ENCODE measurements at regions not wholly inside any gene's neighbourhood (a gene's known extent, or its start where the extent isn't known, plus 50 kb on each side); places are given as distances from the start of the nearest gene placed in this dataset.

DNA sequence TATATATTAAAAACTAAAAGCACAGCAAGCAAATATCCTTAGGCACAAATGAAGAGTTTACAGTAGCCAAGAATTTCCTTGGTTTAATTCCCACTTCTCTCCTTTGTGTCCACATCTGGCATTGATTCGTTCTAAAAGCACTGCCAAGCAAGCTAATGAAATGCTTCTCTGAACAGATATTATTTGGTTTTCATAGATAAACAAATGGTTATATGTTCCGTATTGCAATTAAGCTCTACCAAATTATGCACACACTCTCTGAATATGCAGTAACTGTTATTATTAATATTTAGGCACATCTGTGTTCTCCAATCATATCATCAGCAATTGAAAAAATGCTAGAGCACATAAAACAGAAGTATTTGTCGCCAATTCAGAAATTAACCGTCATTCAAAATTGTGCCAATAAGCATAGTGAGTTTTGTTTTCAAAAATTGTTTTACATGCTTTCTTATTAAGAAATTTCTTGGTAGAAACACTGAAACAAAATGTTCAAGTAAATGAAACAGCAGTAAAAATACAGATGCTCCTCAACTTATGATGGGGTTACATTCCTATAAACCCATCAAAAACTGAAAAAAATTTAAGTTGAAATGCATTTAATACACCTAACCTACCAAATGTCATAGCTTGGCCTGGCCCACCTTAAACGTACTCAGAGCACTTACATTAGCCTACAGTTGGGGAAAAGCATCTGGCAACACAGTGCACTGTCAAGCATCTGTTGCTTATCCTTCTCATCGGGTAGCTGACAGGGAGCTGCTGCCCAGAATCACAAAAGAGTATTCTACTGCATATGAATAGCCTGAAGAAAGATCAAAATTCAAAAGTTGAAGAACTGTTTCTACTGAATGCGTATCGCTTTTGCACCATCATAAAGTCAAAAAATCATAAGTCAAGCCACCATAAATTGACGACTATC lies 2134.7 kb downstream of the PCDH9 start:
- H3K27me3 Mint-ChIP-seq: no peaks in the 10 kb centered on the region
- H3K9me3 ChIP-seq (ENCODE audit: control insufficient read depth, low read length, poor library complexity, severe bottlenecking): no peaks in the 10 kb centered on the region
- no peak overlapping the region for H3K27ac Mint-ChIP-seq

DNA sequence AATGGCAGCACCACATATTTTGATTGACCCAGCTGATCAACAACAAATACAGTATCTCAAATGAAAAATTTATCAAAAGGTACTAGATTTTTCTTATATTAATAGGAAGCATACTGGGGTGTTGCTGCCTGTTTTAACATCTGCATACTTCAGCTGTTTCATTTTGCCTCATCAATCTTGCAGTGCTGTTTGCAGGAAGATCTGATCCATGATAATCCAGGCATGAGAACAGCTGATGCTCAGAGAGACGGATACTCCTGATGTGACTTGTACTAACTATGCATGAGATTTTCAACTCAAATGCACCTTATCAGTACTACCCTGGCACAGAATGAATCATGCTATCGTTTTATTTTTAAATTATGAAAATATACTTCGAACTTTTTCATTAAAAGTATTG lies 2136.8 kb downstream of the PCDH9 start:
- no peak overlapping the region for H3K27ac Mint-ChIP-seq
- no peak overlapping the region for H3K4me3 Mint-ChIP-seq
- no peak for ATAC-seq
- no peaks in the 10 kb centered on the region for H3K27me3 Mint-ChIP-seq
- H3K4me1 Mint-ChIP-seq: no peaks in the 10 kb centered on the region
- H3K9me3 ChIP-seq (ENCODE audit: control insufficient read depth, low read length, poor library complexity, severe bottlenecking): no peaks in the 10 kb centered on the region
- no peaks in the 10 kb centered on the region for H3K36me3 Mint-ChIP-seq (ENCODE audit: low read depth)
- DNase-seq: no peak

More for the DNA sequence above, 2134.7 kb downstream of the PCDH9 start:
- ATAC-seq (no peak), DNase-seq (no peak)
- no peak overlapping the region for H3K4me3 Mint-ChIP-seq
- H3K36me3 Mint-ChIP-seq (ENCODE audit: low read depth): no peaks in the 10 kb centered on the region
- no peaks in the 10 kb centered on the region for H3K4me1 Mint-ChIP-seq

DNA sequence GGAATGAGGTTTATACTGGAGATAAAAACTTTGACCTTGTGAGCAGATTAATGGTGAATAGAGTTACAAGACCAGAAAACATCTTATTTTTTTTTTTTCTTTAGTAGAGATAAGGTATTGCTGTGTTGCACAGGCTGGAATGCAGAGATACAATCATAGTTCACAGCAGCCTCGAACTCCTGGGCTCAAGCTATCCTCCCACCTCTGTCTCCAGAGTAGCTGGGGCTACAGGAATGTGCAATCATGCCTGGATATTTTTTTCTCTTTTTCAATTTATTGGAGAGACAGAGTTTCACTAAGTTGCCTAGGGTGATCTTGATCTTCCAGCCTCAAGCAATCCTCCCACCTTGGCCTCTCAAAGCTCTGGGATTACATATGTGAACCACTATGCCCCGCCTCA lies 2139.1 kb downstream of the PCDH9 start:
- DNase-seq (no peak), ATAC-seq (no peak)
- Mint-ChIP-seq H3K36me3 (ENCODE audit: low read depth) (no peaks in the 10 kb centered on the region), H3K27ac (no peak overlapping the region), H3K27me3 (no peaks in the 10 kb centered on the region), H3K4me3 (no peak overlapping the region), H3K4me1 (no peaks in the 10 kb centered on the region)
- no peaks in the 10 kb centered on the region for H3K9me3 ChIP-seq (ENCODE audit: control insufficient read depth, low read length, poor library complexity, severe bottlenecking)

DNA sequence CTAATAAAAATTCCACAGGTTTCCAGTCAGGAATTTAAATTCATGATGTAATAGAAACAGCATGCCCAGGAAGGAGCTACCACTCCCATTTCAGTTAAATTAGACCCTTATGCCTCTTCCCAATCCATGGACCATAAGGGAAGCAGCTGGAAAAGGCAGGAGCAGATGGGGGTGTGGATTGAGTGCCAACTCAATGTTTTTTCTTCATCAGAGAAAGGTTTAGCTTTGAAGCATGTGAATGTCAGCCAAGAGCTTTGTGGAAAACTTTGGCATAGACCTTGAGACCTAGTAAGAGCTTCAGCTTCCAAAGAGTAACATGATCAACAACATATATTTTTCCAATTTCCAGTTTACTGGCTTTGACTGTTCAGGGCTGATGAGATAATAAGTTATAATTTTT lies 2139.9 kb downstream of the PCDH9 start:
- DNase-seq: no peak
- ATAC-seq: no peak
- H3K27ac Mint-ChIP-seq: no peak overlapping the region
- H3K27me3 Mint-ChIP-seq: no peaks in the 10 kb centered on the region
- no peaks in the 10 kb centered on the region for H3K9me3 ChIP-seq (ENCODE audit: control insufficient read depth, low read length, poor library complexity, severe bottlenecking)
- no peaks in the 10 kb centered on the region for H3K4me1 Mint-ChIP-seq
- no peaks in the 10 kb centered on the region for H3K36me3 Mint-ChIP-seq (ENCODE audit: low read depth)
- no peak overlapping the region for H3K4me3 Mint-ChIP-seq

DNA sequence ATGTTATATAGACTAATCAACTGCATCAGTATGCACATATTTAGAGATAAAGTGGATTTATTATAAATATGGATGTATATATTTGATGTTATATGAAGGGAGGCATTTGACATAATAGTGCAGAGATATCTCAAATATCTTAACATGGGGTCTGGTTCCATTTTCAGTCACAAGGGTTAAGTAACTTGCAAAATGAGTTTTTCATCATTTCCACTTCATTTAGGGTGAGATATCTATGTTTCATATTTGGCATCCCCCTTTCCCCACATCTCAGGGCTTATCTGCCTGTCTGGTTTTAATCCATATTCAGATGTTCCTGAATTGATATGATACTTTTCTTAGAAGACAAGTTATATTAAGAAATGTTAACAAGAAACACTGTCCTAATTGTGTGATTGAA lies 2141.2 kb downstream of the PCDH9 start:
- Mint-ChIP-seq H3K27ac (no peak overlapping the region), H3K4me1 (no peaks in the 10 kb centered on the region), H3K27me3 (no peaks in the 10 kb centered on the region), H3K36me3 (ENCODE audit: low read depth) (no peaks in the 10 kb centered on the region), H3K4me3 (no peak overlapping the region)
- ATAC-seq (no peak), DNase-seq (no peak)
- H3K9me3 ChIP-seq (ENCODE audit: control insufficient read depth, low read length, poor library complexity, severe bottlenecking): no peaks in the 10 kb centered on the region

DNA sequence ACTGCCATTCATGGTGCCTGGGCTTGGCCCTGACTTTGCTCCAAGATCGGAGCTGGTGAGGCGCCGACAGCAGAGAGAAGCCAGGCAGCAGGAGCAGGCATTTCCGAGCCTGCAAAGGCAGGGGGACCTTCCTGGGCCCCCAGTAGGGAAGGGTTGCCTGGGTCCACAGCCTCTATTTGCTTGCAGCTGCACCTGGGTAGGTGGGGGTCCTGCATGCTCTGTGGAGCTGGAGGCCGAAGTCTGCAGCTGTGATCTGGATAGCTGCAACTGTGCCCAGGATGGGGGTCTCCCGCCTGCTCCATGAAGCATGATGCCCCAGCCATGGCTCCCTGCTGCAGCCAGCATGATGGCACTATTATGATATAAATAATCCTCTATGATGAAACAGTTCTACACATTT lies 2144.2 kb downstream of the PCDH9 start:
- Mint-ChIP-seq H3K36me3 (ENCODE audit: low read depth) (no peaks in the 10 kb centered on the region), H3K4me3 (no peak overlapping the region), H3K27me3 (no peaks in the 10 kb centered on the region), H3K4me1 (no peaks in the 10 kb centered on the region), H3K27ac (no peak overlapping the region)
- H3K9me3 ChIP-seq (ENCODE audit: control insufficient read depth, low read length, poor library complexity, severe bottlenecking): no peaks in the 10 kb centered on the region
- no peak for ATAC-seq
- DNase-seq: no peak

DNA sequence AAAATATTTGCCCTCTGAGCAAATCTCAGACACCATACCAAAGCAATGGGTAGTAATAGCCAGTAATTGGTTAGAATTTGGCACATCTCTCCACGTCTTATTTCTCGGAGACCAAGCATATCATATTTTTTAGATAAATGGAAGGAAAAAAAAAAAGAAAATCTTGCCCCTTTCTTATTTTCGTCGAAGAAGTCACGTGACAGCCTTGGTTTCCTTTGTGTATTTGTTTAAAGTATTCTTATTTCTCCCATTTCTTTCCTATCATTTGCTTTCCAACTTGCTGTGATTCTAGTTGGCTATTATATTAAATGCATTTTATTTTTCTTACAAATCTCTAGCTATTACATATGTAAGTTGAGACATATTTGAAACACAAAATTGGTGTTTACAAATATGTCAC lies 2155.9 kb downstream of the PCDH9 start:
- H3K9me3 ChIP-seq (ENCODE audit: control insufficient read depth, low read length, poor library complexity, severe bottlenecking): peaks cover 4% of the 10 kb centered on the region
- Mint-ChIP-seq H3K4me1 (no peaks in the 10 kb centered on the region), H3K27ac (no peak overlapping the region), H3K4me3 (no peak overlapping the region), H3K36me3 (ENCODE audit: low read depth) (no peaks in the 10 kb centered on the region), H3K27me3 (no peaks in the 10 kb centered on the region)
- no peak for DNase-seq
- no peak for ATAC-seq

DNA sequence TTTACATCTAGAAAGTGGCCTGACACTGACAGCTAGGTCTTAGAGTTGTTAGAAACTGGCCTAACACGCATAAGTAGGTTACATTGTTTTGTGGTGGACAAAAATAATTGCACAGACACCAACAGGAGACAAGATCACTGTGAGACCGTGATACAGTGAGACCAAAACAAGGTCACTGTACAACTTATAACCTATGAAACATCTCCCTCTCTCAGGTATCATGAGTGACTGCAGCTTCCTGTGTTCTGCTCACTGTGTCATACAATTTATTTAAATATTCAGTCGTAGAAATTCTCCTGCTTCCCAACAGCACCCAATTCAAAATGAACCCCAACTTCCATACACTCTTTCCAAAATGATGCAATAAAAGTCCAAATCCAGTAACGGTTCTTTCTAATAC lies 2165.2 kb downstream of the PCDH9 start:
- no peak overlapping the region for H3K27ac Mint-ChIP-seq
- no peak for DNase-seq
- no peaks in the 10 kb centered on the region for H3K4me1 Mint-ChIP-seq
- no peak for ATAC-seq
- no peaks in the 10 kb centered on the region for H3K36me3 Mint-ChIP-seq (ENCODE audit: low read depth)
- no peaks in the 10 kb centered on the region for H3K9me3 ChIP-seq (ENCODE audit: control insufficient read depth, low read length, poor library complexity, severe bottlenecking)
- H3K27me3 Mint-ChIP-seq: no peaks in the 10 kb centered on the region
- H3K4me3 Mint-ChIP-seq: no peak overlapping the region

DNA sequence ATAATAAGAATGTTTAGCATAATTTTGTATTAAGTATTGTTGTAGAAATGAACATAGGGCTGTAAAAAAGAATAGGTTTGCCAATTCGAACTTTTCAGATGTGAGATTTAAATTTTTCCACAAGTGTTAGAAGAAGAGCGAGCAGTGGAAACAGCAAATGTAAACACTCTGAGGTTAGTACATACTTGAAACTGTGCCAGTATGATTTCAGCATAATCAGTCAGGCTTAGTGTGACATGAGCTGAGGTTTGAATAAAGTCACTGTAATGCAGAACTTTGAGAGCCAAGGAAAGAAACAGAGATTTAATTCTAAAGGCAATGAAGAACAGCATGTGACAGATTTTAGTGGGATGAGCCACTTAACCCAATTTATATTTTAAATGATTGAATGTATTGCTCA lies 2166.4 kb downstream of the PCDH9 start:
- DNase-seq (no peak), ATAC-seq (no peak)
- H3K9me3 ChIP-seq (ENCODE audit: control insufficient read depth, low read length, poor library complexity, severe bottlenecking): no peaks in the 10 kb centered on the region
- H3K36me3 Mint-ChIP-seq (ENCODE audit: low read depth): no peaks in the 10 kb centered on the region
- no peak overlapping the region for H3K27ac Mint-ChIP-seq
- no peak overlapping the region for H3K4me3 Mint-ChIP-seq
- no peaks in the 10 kb centered on the region for H3K4me1 Mint-ChIP-seq
- H3K27me3 Mint-ChIP-seq: no peaks in the 10 kb centered on the region

DNA sequence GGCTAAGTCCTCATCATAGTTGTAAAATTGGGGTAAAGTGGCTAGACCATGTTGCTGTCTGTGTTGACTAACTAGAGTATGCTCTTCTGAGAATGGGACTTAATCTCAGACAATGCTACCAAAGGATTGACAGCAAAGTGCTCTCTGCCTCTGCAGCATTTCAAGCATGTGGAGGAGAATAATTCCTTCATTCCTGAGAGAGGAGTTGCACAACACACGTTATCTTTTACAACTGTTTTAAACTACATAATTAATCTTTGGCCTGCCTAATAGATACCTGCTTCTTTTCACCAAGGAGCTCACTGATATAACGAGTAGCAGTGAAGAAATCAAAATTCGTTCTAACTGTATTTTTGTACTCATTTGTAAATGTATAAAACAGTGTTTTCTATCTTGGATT lies 2172.2 kb downstream of the PCDH9 start:
- H3K9me3 ChIP-seq (ENCODE audit: control insufficient read depth, low read length, poor library complexity, severe bottlenecking): no peaks in the 10 kb centered on the region
- H3K36me3 Mint-ChIP-seq (ENCODE audit: low read depth): no peaks in the 10 kb centered on the region

DNA sequence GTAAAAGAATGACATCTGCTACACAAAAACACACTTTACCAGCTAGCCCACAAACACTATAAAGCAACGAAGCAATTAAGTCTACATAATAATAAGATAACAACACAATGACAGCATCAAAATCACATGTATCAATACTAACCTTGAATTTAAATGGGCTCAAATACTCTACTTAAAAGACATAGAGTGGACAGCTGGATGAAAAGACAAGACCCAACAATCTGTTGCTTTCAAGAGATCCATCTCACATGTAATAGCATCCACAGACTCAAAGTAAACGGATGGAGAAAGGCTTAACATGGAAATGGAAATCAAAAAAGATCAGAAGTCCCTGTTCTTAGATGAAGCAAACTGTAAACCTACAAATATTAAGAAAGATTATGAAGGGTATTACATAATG lies 2175.9 kb downstream of the PCDH9 start:
- Mint-ChIP-seq H3K4me3 (no peak overlapping the region), H3K36me3 (ENCODE audit: low read depth) (no peaks in the 10 kb centered on the region), H3K4me1 (no peaks in the 10 kb centered on the region), H3K27ac (no peak overlapping the region), H3K27me3 (no peaks in the 10 kb centered on the region)
- DNase-seq (no peak), ATAC-seq (no peak)
- H3K9me3 ChIP-seq (ENCODE audit: control insufficient read depth, low read length, poor library complexity, severe bottlenecking): no peaks in the 10 kb centered on the region

More for the DNA sequence above, 2172.2 kb downstream of the PCDH9 start:
- no peak for DNase-seq
- H3K4me1 Mint-ChIP-seq: no peaks in the 10 kb centered on the region
- ATAC-seq: no peak
- no peak overlapping the region for H3K4me3 Mint-ChIP-seq
- no peaks in the 10 kb centered on the region for H3K27me3 Mint-ChIP-seq
- no peak overlapping the region for H3K27ac Mint-ChIP-seq

DNA sequence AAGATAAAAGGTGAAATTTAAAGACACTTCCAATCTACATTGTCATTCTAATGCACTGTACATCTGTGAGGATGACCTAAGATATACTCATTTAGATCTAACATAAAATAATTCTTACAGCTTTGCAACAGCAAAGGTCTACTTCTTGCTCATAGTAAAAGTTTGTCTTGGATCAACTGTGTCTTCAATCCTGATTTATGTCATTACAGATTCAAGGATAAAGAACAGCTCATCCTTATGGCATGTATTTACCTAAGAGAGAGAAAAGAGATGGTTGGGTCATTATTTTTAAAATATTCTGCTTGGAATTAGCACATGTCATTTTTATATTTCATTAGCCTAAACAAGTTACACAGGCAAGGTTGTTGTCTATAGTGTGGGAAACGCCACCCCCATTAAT lies 2193.1 kb downstream of the PCDH9 start:
- Mint-ChIP-seq H3K27ac (no peak overlapping the region), H3K27me3 (no peaks in the 10 kb centered on the region), H3K36me3 (ENCODE audit: low read depth) (no peaks in the 10 kb centered on the region), H3K4me1 (no peaks in the 10 kb centered on the region), H3K4me3 (no peak overlapping the region)
- DNase-seq (no peak), ATAC-seq (no peak)
- no peaks in the 10 kb centered on the region for H3K9me3 ChIP-seq (ENCODE audit: control insufficient read depth, low read length, poor library complexity, severe bottlenecking)

DNA sequence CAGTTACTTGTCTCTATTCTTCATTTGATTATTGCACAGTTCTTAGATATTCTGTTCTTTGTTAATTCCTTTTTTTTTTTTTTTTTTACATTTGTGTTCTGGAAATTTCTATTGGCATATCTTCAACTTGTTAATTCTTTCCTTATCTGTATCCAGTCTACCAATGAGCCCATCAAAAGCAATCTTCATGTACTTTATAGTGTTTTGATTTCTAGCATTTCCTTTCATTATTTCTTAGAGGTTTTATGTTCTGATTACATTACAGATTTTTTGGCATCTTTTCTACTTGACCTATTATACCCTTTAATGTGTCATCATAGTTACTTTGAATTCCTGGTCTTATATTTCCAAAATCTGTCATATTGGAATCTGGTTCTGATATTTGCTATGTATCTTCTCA lies 2194.8 kb downstream of the PCDH9 start:
- no peaks in the 10 kb centered on the region for H3K27me3 Mint-ChIP-seq
- DNase-seq (no peak), ATAC-seq (no peak)
- H3K4me1 Mint-ChIP-seq: no peaks in the 10 kb centered on the region
- no peak overlapping the region for H3K27ac Mint-ChIP-seq
- H3K4me3 Mint-ChIP-seq: no peak overlapping the region
- H3K36me3 Mint-ChIP-seq (ENCODE audit: low read depth): no peaks in the 10 kb centered on the region
- H3K9me3 ChIP-seq (ENCODE audit: control insufficient read depth, low read length, poor library complexity, severe bottlenecking): no peaks in the 10 kb centered on the region

DNA sequence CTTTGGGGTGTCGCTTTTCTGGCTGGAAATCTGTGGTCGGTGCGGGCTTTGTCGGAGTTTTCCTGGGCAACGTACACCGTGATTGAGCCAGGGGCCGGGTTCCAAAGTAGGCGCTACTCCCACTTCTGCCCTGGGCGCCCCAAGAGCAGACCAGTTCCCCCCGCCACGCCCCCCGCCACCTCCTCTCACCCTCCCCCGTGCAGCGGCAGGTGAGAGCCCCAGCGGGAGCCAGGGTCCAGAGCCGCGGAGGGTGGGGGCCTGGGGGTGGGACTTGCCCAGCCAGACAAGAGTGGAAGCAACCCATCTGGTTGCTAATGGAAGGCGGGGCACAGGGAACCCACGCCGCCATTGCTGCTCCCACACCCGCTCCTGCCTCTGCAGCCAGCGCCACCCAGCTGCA lies 2195.9 kb downstream of the PCDH9 start:
- no peaks in the 10 kb centered on the region for H3K4me1 Mint-ChIP-seq
- H3K36me3 Mint-ChIP-seq (ENCODE audit: low read depth): no peaks in the 10 kb centered on the region
- H3K27ac Mint-ChIP-seq: no peak overlapping the region

More for the DNA sequence above, 2195.9 kb downstream of the PCDH9 start:
- no peaks in the 10 kb centered on the region for H3K27me3 Mint-ChIP-seq
- ATAC-seq (no peak), DNase-seq (no peak)
- no peak overlapping the region for H3K4me3 Mint-ChIP-seq
- no peaks in the 10 kb centered on the region for H3K9me3 ChIP-seq (ENCODE audit: control insufficient read depth, low read length, poor library complexity, severe bottlenecking)

Measured in T-helper 17 cell (primary cell).